Nephron progenitor cell (in vitro differentiated cells): ENCODE measurements at regions not wholly inside any gene's neighbourhood (a gene's known extent, or its start where the extent isn't known, plus 50 kb on each side); places are given as distances from the start of the nearest gene placed in this dataset.

Experiments used
- DNase-seq: peaks from one replicate; pipeline ENCODE4 v3.0.0; 2021
- H3K27ac Mint-ChIP-seq: 2 replicates; pipeline ENCODE4 v1.8.0; 2021; ENCODE audit warnings: mild to moderate bottlenecking, moderate library complexity, mixed read lengths
- H3K27me3 Mint-ChIP-seq: 2 replicates; pipeline ENCODE4 v1.8.0; 2021; ENCODE audit warnings: mild to moderate bottlenecking, low read depth, mixed read lengths; ENCODE audit not compliant: poor library complexity
- H3K36me3 Mint-ChIP-seq: 2 replicates; pipeline ENCODE4 v1.8.0; 2021; ENCODE audit warnings: low read depth, mixed read lengths
- H3K4me1 Mint-ChIP-seq: 2 replicates; pipeline ENCODE4 v1.8.0; 2021; ENCODE audit warnings: mixed read lengths
- H3K4me3 Mint-ChIP-seq: 2 replicates; pipeline ENCODE4 v1.8.0; 2021; ENCODE audit warnings: mild to moderate bottlenecking, moderate library complexity, mixed read lengths
- H3K9me3 Mint-ChIP-seq: 2 replicates; pipeline ENCODE4 v1.8.0; 2021; ENCODE audit warnings: mild to moderate bottlenecking, moderate library complexity, mixed read lengths
- CTCF ChIP-seq: fragments of 200-600 bp; sonication (generic); IDR thresholded peaks from 2 replicates; pipeline ENCODE4 v1.5.0; 2021; ENCODE audit warnings: antibody characterized with exemption

DNA sequence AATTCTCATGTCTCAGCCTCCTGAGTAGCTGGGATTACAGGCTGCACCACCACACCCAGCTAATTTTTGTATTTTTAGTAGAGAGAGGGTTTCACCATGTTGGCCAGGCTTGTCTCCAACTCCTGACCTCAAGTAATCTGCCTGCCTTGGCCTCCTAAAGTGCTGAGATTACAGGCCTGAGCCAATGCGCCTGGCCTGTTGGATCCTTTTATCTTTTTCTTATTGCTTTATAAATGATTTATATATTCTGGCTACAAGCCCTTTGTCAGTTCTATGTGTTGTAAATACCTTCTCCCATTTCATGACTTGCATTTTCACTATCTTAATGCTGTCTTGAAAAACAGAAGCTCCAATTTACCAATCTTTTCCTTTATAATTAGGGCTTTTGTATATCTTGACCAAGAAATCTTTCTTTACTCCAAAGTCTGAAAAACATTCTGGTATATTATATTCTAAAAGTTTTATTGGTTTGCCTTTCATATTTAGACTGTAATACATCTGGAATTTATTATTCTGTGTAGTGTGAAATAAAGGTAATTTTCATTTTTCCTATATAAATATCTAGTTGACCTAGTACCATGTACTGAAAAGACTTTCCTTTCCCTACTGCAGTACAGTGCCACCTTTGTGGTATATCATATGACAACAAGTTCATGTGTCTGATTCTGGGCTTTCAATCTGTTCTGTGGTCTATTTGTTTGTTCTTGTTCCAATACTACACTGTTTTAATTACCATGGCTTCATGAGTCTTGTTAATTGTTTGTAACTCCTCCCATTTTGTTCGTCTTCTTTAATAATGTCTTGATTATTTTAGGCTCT is 52.9 kb upstream of the RNU6-1 start:
- Mint-ChIP-seq H3K27ac (no peak overlapping the region), H3K27me3 (no peaks in the 10 kb centered on the region), H3K4me1 (no peaks in the 10 kb centered on the region), H3K9me3 (peaks cover 46% of the 10 kb centered on the region), H3K4me3 (no peak overlapping the region), H3K36me3 (peaks cover 12% of the 10 kb centered on the region)
- DNase-seq: no peak
- no peak for TF ChIP-seq CTCF

DNA sequence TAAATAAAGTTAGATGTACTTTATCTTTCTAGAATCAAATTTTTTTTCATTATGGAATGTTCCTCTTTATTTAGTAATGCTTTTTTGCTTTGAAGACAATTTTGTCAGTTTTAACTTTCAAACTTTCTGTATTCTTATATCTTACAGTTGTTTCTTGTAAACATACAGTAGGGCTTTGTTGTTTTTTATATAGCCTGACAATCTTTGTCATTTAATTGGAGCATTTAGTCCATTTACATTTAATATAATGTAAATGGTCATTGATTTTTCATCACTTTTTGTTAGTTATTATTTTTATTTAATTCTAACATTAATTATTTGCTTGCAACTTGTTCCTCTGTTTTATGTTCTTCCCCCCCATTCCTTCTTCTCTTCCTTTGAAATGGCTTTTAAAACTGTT is 55.4 kb upstream of the RNU6-1 start:
- Mint-ChIP-seq H3K4me1 (no peaks in the 10 kb centered on the region), H3K9me3 (peaks cover 35% of the 10 kb centered on the region), H3K27ac (no peak overlapping the region), H3K36me3 (peaks cover 5% of the 10 kb centered on the region), H3K4me3 (no peak overlapping the region), H3K27me3 (no peaks in the 10 kb centered on the region)
- TF ChIP-seq CTCF: no peak
- no peak for DNase-seq

DNA sequence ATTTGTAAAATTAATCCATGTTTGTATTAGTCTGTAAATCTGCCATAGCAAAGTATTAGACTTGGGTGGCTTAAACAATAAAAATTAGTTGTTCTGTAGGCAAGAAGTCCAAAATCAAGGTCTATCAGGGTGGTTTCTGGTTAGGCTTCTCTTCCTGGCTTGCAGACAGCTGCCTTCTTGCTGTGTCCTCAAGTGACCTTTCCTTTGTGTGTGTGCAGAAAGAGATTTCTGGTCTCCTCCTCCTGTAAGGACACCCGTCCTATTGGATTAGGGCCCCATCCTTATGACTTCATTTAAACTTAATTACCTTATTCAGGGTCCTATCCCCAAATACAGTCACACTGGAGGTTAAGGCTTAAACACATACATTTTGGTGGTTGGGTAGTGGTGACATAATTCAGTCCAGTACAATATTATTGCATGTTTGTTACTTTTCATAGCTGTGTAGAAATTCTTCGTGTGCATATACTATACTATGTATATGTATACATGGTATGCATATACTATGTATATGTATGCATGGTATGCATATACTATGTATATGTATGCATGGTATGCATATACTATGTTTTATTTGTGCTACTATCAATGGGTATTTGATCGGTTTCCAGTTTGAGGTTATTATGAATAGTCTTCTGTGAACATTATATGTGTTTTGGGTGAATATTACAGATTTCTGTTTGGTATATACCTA is 57.9 kb upstream of the RNU6-1 start:
- no peak for DNase-seq
- no peak overlapping the region for H3K4me3 Mint-ChIP-seq
- H3K27me3 Mint-ChIP-seq: no peaks in the 10 kb centered on the region
- peaks cover 30% of the 10 kb centered on the region for H3K9me3 Mint-ChIP-seq
- TF ChIP-seq CTCF: no peak
- no peak overlapping the region for H3K27ac Mint-ChIP-seq
- peaks cover 6% of the 10 kb centered on the region for H3K4me1 Mint-ChIP-seq
- H3K36me3 Mint-ChIP-seq: peaks cover 10% of the 10 kb centered on the region

DNA sequence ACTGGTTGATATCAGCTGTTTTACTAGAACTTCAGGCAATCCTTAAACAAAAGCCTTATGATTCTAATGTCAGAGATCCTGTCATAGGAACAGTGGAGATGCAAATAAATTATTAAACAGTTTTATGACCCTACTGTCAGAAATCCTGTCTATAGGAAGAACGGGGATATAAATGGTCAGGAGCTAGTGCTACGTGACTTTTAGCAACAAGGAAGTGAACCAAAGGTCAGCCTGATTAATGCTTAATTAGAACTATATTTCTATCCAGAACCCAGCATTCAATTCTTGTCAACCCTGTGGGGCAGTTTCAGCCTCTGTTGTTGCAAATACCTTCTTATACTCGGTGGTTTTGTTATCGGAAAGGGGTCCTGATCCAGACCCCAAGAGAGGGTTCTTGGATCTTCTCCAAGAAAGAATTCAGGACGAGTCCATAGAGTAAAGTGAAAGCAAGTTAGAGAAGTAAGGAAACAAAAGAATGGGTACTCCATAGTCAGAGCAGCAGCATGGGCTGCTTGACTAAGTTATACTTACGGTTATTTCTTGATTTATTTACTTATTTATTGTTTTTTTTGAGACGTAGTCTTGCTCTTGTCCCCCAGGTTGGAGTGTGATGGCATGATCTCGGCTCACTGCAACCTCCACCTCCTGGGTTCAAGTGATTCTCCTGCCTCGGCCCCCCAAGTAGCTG is 59.9 kb upstream of the RNU6-1 start:
- Mint-ChIP-seq H3K9me3 (peaks cover 41% of the 10 kb centered on the region), H3K4me3 (no peak overlapping the region), H3K4me1 (peaks cover 19% of the 10 kb centered on the region), H3K36me3 (peaks cover 27% of the 10 kb centered on the region), H3K27ac (no peak overlapping the region), H3K27me3 (peaks cover 4% of the 10 kb centered on the region)
- no peak for TF ChIP-seq CTCF
- DNase-seq: no peak

- Mint-ChIP-seq H3K27me3 (peaks cover 4% of the 10 kb centered on the region), H3K36me3 (peaks cover 32% of the 10 kb centered on the region), H3K4me1 (peaks cover 19% of the 10 kb centered on the region), H3K9me3 (peaks cover 37% of the 10 kb centered on the region), H3K27ac (no peak overlapping the region), H3K4me3 (no peak overlapping the region)
- DNase-seq: no peak
- no peak for TF ChIP-seq CTCF
Measured at GRCh38 chr15:67900621-67901147, 60.8 kb upstream of the RNU6-1 start.
